HG03521 (cell line): ENCODE measurements at regions not wholly inside any gene's neighbourhood (a gene's known extent, or its start where the extent isn't known, plus 50 kb on each side); places are given as distances from the start of the nearest gene placed in this dataset.

Source experiments
- ATAC-seq: cut with Tn5 transposase; IDR thresholded peaks from one replicate; pipeline ENCODE4 v1.9.1; 2021; ENCODE audit warnings: mild to moderate bottlenecking, moderate library complexity; ENCODE audit not compliant: unreplicated experiment

GRCh38 chr1:80966266-80966665, 834.5 kb upstream of the ADGRL2 start:
- no peak for ATAC-seq

DNA sequence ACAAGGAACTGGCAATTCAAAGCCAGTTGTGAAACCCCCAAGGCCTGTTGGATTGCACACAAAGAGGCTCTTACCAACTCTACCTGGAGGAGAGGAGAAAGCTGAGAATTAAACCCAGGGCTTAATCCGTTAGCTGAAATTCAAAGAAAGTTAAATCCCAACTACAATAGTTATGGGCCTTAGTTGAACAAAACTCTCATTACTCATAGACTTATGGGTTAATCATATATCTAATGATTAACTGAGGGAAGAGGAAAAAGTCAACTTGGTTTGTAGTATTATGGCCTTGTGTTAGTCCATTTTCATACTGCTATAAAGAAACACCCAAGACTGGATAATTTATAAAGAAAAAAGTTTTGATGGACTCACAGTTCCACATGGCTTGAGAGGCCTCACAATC, 838.2 kb upstream of the ADGRL2 start:
- no peak for ATAC-seq

- ATAC-seq: no peak
Measured at GRCh38 chr1:80961464-80962190, 839.1 kb upstream of the ADGRL2 start.

- ATAC-seq: no peak
Measured at GRCh38 chr1:80933346-80933745, 867.4 kb upstream of the ADGRL2 start.

- no peak for ATAC-seq
Measured at GRCh38 chr1:80931178-80931577, 869.6 kb upstream of the ADGRL2 start.

GRCh38 chr1:80929868-80930508, 870.7 kb upstream of the ADGRL2 start:
- no peak for ATAC-seq

DNA sequence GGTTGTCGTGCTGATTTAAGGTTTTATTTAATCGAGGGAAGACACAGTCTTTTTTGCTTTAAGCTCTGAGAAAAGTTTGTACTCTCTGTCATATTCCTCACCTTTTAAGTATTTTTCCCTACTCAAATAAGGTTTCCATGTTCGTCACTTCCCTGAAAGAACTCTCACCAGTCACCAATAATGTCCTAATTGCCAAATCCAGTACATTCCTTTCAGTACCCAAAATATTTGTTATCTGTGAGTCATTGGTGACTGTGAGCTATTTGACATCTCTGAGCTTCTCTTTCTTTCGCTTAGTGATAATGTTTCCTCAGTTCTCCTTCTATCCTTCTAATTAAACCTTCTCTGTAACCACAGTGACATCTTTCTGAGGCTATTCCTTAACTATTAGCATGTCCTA, 874.2 kb upstream of the ADGRL2 start:
- ATAC-seq: no peak

GRCh38 chr1:80925130-80925805, 875.5 kb upstream of the ADGRL2 start:
- no peak for ATAC-seq

- no peak for ATAC-seq
Measured at GRCh38 chr1:80924290-80924689, 876.4 kb upstream of the ADGRL2 start.

DNA sequence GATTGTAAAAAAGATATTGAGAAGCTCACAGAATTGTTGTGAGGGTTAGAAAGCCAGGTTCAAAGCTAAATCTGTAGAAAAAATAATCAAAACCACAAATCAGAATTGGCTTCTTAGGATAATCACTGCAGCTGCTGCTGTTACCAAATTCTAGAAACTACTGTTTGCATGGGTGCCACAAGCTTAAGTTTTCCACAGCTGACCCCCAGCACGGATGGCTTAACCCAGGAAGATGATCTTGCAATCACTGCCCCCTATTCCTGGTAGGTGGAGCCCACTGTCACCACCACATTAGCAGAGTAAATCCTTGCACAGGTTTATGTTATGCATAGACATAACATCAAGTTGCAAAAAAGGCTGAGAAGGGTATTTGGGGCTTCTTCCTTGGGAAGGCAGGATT, 877.8 kb upstream of the ADGRL2 start:
- ATAC-seq: no peak

DNA sequence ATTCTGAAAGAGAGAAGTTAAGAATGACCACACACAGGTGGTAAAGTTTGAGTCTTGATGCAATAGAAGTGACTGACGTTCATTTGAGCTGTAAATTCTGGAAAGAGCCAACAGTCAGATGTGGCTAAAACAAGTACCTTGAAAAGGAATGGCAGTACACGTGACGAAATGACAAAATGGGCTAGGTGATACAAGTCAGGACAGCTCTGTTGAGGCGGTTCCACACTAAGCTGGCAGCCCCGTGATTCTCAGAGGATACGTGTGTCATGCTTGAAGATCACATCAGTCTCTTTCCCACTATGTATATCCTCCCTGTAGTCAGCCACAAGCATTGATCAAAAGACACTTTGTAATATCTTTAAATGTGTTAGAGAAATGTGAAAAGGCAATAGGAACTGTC, 881.3 kb upstream of the ADGRL2 start:
- no peak for ATAC-seq

GRCh38 chr1:80918380-80918779, 882.4 kb upstream of the ADGRL2 start:
- no peak for ATAC-seq

GRCh38 chr1:80917826-80918225, 882.9 kb upstream of the ADGRL2 start:
- ATAC-seq: no peak

DNA sequence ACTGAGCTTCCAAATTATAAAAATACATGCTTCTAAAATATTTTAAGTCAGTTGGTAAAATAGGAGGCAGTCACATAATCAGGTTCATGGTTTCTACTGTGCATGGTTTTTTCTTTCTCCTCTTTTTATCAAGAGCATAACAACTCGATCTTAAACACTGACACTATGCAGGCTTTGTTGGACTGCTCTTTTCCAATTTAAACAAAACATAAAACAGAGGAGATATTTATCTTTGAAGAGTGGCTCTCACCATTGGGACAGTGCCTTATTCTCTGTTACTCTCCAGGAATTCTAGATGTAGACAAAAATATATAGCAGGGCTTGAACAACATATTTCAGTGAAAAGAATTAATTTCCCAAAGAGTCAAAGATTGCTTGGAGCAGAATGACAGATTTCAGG, 883.5 kb upstream of the ADGRL2 start:
- no peak for ATAC-seq

DNA sequence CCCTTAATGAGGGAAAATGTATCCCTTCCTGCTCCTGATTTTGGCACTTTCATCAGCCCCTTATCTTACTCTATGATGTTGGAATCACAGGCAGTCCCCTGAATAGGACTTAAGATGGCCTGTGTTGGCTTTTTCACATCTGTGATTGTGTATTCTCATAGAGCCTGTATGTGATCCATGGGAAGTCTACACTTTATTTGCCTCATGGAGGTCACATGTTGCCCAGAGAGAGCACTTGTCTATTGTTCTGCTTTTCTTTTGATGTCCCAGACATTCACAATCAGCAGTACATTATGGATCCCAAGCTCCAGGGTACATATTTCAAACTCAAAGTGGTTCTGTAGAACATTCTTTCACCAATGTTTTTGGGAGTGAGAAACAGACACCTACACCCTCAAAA, 885.2 kb upstream of the ADGRL2 start:
- ATAC-seq: no peak

DNA sequence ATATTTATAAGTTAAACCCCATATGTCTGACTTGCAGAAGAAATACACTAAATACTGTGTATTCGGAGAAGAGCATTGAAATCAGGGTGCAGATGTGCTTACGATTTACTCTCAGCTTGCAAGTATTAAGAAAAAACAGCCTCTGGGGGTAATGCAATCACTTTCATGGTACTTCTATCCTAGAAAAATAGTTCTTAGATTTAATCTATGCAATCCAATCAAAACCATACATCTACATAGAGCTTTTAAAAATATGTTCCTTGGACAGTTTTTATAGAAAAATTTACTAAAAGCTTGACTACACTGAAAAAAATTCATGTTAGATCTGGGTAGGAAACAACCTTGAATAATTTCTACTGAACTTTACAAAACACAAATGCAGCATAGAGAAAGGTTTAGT, 890.3 kb upstream of the ADGRL2 start:
- no peak for ATAC-seq

DNA sequence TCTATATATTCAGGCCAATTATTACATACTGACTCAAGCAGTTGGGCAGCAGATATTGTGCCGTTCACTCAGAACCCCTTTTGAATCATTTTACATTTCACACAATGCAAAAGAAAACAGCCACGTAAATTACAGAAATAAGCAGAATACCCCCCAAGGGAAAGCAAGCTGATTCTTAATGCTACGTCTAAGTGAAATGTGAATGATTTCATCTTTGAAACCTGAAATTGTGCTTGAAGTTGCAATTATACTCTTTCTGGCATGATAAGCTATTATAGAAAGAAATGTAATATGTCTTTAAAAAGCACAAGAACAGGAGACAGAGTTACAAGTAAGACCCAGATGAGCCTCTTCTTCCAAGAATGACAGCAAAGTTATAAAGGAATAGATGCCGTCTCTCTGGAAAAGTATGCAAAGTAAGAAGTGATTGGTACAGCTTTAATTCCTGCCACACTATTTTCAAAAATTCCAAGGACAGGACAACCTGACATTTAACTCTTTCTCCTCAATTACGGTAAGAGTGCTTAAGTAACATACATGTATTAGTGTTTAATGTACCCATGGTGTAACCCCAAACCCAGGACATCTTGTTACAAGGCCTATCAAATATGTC, 891.5 kb upstream of the ADGRL2 start:
- no peak for ATAC-seq

DNA sequence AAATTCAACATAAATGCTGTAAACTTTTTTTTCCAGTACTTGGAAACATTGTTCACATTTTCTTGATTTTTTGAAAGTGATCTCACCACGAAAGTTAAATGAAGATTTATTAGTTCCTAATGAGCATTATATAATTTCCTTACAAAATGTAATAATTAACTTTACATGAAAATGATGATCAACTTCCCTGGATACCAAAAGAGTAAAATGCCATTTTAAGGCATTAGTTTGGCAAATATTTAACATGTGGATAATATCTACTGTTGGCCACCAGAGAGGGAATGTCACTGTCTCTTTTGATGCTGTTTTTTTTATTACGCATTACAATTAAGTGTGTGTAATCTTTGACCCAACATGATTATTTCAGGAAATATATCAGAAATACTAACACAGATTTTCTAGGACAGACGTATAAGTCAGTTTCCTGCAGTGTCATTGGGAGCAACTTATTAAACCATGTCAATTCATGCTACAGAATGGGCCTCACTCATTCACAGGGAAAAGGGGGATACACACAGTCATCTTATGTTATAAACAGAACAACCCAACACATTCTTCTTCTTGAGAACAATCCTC, 903.9 kb upstream of the ADGRL2 start:
- ATAC-seq: no peak

DNA sequence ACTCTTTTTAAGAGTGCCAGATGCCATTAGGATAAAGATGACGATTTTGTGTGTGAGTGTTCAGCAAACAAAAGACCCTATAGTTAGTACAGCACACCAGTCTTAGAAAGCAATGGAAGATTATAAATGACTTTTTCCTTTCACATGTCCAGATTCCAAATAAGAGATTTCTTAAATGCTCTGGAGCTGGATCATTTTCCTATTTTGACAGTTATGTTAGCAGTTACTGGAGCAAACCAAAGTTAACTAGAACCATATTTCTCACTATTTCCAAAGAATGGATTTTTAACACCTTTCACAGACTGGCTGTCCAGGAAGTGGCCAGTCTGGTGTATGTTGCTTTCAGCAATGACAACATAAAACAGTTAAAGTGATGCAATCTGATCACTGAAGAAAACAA, 905.8 kb upstream of the ADGRL2 start:
- no peak for ATAC-seq

- no peak for ATAC-seq
Measured at GRCh38 chr1:80893115-80893514, 907.6 kb upstream of the ADGRL2 start.

GRCh38 chr1:80892539-80892938, 908.2 kb upstream of the ADGRL2 start:
- no peak for ATAC-seq
